MM.1S (cell line): ENCODE measurements at regions not wholly inside any gene's neighbourhood (a gene's known extent, or its start where the extent isn't known, plus 50 kb on each side); places are given as distances from the start of the nearest gene placed in this dataset.

Source experiments
- EZH2 ChIP-seq: fragments of 300-600 bp; sonication (generic); optimal IDR thresholded peaks from 2 replicates; pipeline ENCODE3; 2017; ENCODE audit warnings: low read depth, mild to moderate bottlenecking, antibody characterized with exemption, low read length, mixed read lengths
- EZH2phosphoT487 ChIP-seq: fragments of 300-600 bp; sonication (generic); IDR thresholded peaks from 2 replicates; pipeline ENCODE4 v1.6.1; 2018; ENCODE audit warnings: antibody characterized with exemption, low read length
- TF ChIP-seq, protein P1 (sequence below): fragments of 300-600 bp; sonication (generic); IDR thresholded peaks from 2 replicates; pipeline ENCODE4 v1.5.1; 2016; ENCODE audit warnings: antibody characterized with exemption, low read length, mixed read lengths

DNA sequence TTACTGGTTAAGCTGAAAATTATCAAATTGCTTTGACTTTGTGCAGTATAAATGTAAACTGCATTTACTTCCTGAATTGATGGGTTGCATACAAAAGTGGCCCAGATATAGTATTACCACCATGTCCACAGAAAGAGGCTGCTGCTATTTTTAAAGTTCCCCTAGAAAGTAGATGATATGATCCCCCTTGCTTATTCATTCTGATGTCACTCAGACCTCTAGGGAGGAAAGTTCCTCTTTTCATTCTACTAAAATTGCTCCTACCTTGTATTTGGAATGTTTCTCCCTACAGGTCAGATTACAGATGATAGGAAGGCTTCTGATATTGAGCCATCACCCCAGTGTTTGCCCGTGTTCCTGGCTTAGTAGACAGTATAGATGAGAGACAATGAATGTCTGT is 247.6 kb upstream of the TNP1 start:
- TF ChIP-seq EZH2phosphoT487 (no peak), EZH2 (no peak)
- TF ChIP-seq, protein P1, sequence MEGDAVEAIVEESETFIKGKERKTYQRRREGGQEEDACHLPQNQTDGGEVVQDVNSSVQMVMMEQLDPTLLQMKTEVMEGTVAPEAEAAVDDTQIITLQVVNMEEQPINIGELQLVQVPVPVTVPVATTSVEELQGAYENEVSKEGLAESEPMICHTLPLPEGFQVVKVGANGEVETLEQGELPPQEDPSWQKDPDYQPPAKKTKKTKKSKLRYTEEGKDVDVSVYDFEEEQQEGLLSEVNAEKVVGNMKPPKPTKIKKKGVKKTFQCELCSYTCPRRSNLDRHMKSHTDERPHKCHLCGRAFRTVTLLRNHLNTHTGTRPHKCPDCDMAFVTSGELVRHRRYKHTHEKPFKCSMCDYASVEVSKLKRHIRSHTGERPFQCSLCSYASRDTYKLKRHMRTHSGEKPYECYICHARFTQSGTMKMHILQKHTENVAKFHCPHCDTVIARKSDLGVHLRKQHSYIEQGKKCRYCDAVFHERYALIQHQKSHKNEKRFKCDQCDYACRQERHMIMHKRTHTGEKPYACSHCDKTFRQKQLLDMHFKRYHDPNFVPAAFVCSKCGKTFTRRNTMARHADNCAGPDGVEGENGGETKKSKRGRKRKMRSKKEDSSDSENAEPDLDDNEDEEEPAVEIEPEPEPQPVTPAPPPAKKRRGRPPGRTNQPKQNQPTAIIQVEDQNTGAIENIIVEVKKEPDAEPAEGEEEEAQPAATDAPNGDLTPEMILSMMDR = no peak
